Panc1 (cell line): ENCODE measurements at regions not wholly inside any gene's neighbourhood (a gene's known extent, or its start where the extent isn't known, plus 50 kb on each side); places are given as distances from the start of the nearest gene placed in this dataset.
A peak's percentile ranks its signal among the peaks of the same experiment; 100 is the strongest.

Source experiments
- ATAC-seq: fragments of 200-7000 bp; cut with Tn5 transposase; 2 replicates; pipeline ENCODE4 v1.9.1; 2020; ENCODE audit warnings: mild to moderate bottlenecking, moderate library complexity
- BruUV-seq: library from RNA; stranded (reverse); fragments of 400-500 nt; replicated peaks from 2 replicates; lab custom pipeline; 2021; lab: Mats Ljungman, UMichigan
- CTCF ChIA-PET: fragments of 300-600 bp; sonication (Branson Sonifier 250); formaldehyde crosslinking; loops from one replicate; lab custom pipeline; 2022; ENCODE audit warnings: antibody characterized with exemption; lab: Charles Lee
- POLR2A ChIA-PET: fragments of 300-600 bp; sonication (Branson Sonifier 250); formaldehyde crosslinking; loops from one replicate; lab custom pipeline; 2022; ENCODE audit warnings: antibody characterized with exemption; lab: Charles Lee
- DNase-seq: peaks from one replicate; pipeline ENCODE4 v3.0.0-alpha.2; 2010; ENCODE audit warnings: low read depth, low spot score
- H3K27ac ChIP-seq: 2 replicates; pipeline ENCODE4 v1.5.1; 2011; ENCODE audit warnings: mild to moderate bottlenecking, low read length, inconsistent platforms
- H3K27me3 ChIP-seq: fragments of 200-500 bp; sonication (Bioruptor generic); 2 replicates; pipeline ENCODE4 v1.6.0; 2014; ENCODE audit warnings: low read length, inconsistent platforms; ENCODE audit not compliant: control insufficient read depth, insufficient read depth
- H3K36me3 ChIP-seq: fragments of 200-500 bp; sonication (Bioruptor generic); 2 replicates; pipeline ENCODE4 v1.5.1; 2014; ENCODE audit warnings: inconsistent platforms, mild to moderate bottlenecking, low read length, moderate library complexity; ENCODE audit not compliant: control insufficient read depth, insufficient read depth
- H3K4me1 ChIP-seq: 2 replicates; pipeline ENCODE4 v1.5.1; 2011; ENCODE audit warnings: inconsistent platforms, mild to moderate bottlenecking, low read length, moderate library complexity; ENCODE audit not compliant: control insufficient read depth, insufficient read depth
- H3K4me3 ChIP-seq, 2 experiments: 2 replicates each; pipeline ENCODE4 v1.5.1; 2011 to 2012; ENCODE audit warnings: low read depth in 2 of 2, low read length in 2 of 2, mild to moderate bottlenecking in 2 of 2, inconsistent platforms in 1 of 2, moderate library complexity in 1 of 2
- H3K9me3 ChIP-seq: fragments of 200-500 bp; sonication (Bioruptor generic); 2 replicates; pipeline ENCODE4 v1.5.1; 2014; ENCODE audit warnings: low read depth, mild to moderate bottlenecking, inconsistent platforms, low read length, moderate library complexity; ENCODE audit not compliant: control insufficient read depth, insufficient read depth
- CTCF ChIP-seq: fragments of 450-650 bp; IDR thresholded peaks from 2 replicates; pipeline ENCODE4 v1.5.1; 2017; ENCODE audit warnings: mild to moderate bottlenecking
- POLR2AphosphoS5 ChIP-seq: IDR thresholded peaks from 2 replicates; pipeline ENCODE4 v1.6.1; 2012; ENCODE audit warnings: mild to moderate bottlenecking, low read depth, low read length, moderate library complexity
- SIN3A ChIP-seq: IDR thresholded peaks from 2 replicates; pipeline ENCODE4 v1.6.1; 2012; ENCODE audit warnings: low read depth, mild to moderate bottlenecking, low read length, moderate library complexity, borderline replicate concordance; ENCODE audit not compliant: insufficient read depth
- TCF7L2 ChIP-seq: IDR thresholded peaks from 2 replicates; pipeline ENCODE4 v1.6.1; 2011; ENCODE audit warnings: mild to moderate bottlenecking, low read depth, low read length, inconsistent platforms
- in situ Hi-C: cut with HindIII; loops from 2 replicates; pipeline ENCODE4 v1.10.0; 2016; ENCODE audit warnings: low sequenced_read_pairs, low pct_unique_long_range_greater_than_20kb
- intact Hi-C: fragments of 100-400 bp; cut with micrococcal nuclease; formaldehyde crosslinking; loops from one replicate; pipeline ENCODE4 v1.10.0; 2022; ENCODE audit not compliant: unreplicated experiment
- TF ChIP-seq, protein P1 (sequence below), 2 experiments: IDR thresholded peaks; 2 replicates each; pipeline ENCODE4 v1.6.1; 2011 to 2012; ENCODE audit warnings: low read depth in 2 of 2, control low read depth in 1 of 2, low read length in 1 of 2, mild to moderate bottlenecking in 1 of 2, moderate library complexity in 1 of 2; ENCODE audit not compliant: insufficient read depth in 1 of 2

DNA sequence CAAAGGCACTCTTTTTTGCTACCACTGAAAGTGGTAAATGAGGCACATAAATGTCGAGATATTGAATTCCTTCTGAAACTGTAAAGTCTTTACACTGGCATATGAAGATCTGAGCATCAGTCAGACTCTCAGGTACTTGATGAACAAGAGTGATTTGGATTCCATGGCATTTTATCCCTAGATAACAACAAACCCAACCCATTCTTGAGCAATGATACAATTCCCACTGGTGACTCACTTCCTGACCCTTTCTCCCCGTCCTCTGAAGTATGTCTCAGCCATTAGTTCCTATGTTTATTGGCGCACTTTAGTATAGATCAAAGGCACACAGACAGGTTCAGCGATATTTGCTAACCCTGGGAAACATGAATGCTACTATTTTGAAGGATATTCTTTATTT, 147.0 kb upstream of the RBFOX1 start:
- peak; percentile 15 for DNase-seq

DNA sequence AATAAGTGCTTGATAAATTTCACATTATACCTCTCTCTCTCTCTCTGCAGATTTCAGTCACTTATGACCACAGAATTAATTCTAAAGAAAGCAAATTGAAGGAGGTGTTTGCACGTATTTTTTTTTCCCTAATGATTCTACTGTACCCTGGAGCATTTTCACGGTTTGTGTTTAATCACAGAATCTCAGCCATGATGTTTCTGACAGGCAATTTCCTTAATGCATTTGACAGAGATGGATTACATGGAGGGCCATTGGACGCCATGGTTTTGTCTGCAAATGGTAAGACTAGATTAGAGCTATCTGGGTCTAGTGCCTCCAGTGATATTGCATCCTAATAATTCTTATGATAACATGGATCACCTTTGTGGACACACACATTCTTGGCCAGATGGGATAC, 147.5 kb upstream of the RBFOX1 start:
- no peak overlapping the region for H3K4me3 ChIP-seq
- H3K4me1 ChIP-seq: no peaks in the 10 kb centered on the region
- POLR2A ChIA-PET: no interaction called here
- BruUV-seq: no TSS peak
- no peaks in the 10 kb centered on the region for H3K36me3 ChIP-seq
- in situ Hi-C loops (no loop called here), intact Hi-C loops (no loop called here)
- CTCF ChIA-PET: no interaction called here
- no peaks in the 10 kb centered on the region for H3K9me3 ChIP-seq
- H3K27ac ChIP-seq: no peak overlapping the region
- H3K27me3 ChIP-seq: no peaks in the 10 kb centered on the region
- no peak for ATAC-seq
- TF ChIP-seq POLR2AphosphoS5 (no peak), TCF7L2 (no peak), SIN3A (no peak), CTCF (no peak)
- TF ChIP-seq, protein P1, sequence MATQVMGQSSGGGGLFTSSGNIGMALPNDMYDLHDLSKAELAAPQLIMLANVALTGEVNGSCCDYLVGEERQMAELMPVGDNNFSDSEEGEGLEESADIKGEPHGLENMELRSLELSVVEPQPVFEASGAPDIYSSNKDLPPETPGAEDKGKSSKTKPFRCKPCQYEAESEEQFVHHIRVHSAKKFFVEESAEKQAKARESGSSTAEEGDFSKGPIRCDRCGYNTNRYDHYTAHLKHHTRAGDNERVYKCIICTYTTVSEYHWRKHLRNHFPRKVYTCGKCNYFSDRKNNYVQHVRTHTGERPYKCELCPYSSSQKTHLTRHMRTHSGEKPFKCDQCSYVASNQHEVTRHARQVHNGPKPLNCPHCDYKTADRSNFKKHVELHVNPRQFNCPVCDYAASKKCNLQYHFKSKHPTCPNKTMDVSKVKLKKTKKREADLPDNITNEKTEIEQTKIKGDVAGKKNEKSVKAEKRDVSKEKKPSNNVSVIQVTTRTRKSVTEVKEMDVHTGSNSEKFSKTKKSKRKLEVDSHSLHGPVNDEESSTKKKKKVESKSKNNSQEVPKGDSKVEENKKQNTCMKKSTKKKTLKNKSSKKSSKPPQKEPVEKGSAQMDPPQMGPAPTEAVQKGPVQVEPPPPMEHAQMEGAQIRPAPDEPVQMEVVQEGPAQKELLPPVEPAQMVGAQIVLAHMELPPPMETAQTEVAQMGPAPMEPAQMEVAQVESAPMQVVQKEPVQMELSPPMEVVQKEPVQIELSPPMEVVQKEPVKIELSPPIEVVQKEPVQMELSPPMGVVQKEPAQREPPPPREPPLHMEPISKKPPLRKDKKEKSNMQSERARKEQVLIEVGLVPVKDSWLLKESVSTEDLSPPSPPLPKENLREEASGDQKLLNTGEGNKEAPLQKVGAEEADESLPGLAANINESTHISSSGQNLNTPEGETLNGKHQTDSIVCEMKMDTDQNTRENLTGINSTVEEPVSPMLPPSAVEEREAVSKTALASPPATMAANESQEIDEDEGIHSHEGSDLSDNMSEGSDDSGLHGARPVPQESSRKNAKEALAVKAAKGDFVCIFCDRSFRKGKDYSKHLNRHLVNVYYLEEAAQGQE (IDR thresholded peaks at IDR 0.05; ENCODE audit: insufficient read depth in 1 of 2, low read depth in 2 of 2, low read length in 1 of 2): no peak
- no peak for DNase-seq

More for the DNA sequence above, 147.0 kb upstream of the RBFOX1 start:
- intact Hi-C loops: no loop called here
- Histone ChIP-seq H3K4me3 (no peak overlapping the region), H3K9me3 (no peaks in the 10 kb centered on the region), H3K36me3 (no peaks in the 10 kb centered on the region), H3K27ac (no peak overlapping the region), H3K27me3 (no peaks in the 10 kb centered on the region), H3K4me1 (no peaks in the 10 kb centered on the region)
- no peak for ATAC-seq
- ChIA-PET POLR2A (no interaction called here), CTCF (no interaction called here)
- BruUV-seq: no TSS peak
- TF ChIP-seq SIN3A (no peak), TCF7L2 (no peak), POLR2AphosphoS5 (no peak), CTCF (no peak)
- TF ChIP-seq, protein P1 (IDR thresholded peaks at IDR 0.05; ENCODE audit: insufficient read depth in 1 of 2, low read depth in 2 of 2, low read length in 1 of 2): no peak
- in situ Hi-C loops: no loop called here
